ENCODE measurements at regions not wholly inside any gene's neighbourhood (a gene's known extent, or its start where the extent isn't known, plus 50 kb on each side); places are given as distances from the start of the nearest gene placed in this dataset.

GRCh38 chr6:169324086-169324485 is 70.4 kb upstream of the THBS2 start:
- TF ChIP-seq POLR2AphosphoS5 (IDR thresholded peaks at IDR 0.05) (no peak), CTCF (IDR thresholded peaks at IDR 0.05) (no peak), POLR2A (IDR thresholded peaks at IDR 0.05) (no peak)
- Histone ChIP-seq H3K4me1 (no peaks in the 10 kb centered on the region), H3K9me3 (no peaks in the 10 kb centered on the region), H3K4me3 (no peak overlapping the region), H3K27ac (no peak overlapping the region), H3K36me3 (no peaks in the 10 kb centered on the region), H3K27me3 (no peaks in the 10 kb centered on the region)
- no peak for DNase-seq (ENCODE audit: low spot score in 2 of 2)
- intact Hi-C loops (cut with DNase I; ENCODE audit: low total_unique reads): no loop called here

GRCh38 chr6:169323221-169323620 is 69.6 kb upstream of the THBS2 start:
- no peak overlapping the region for H3K27ac ChIP-seq
- H3K27me3 ChIP-seq: no peaks in the 10 kb centered on the region
- H3K4me3 ChIP-seq: no peak overlapping the region
- no peaks in the 10 kb centered on the region for H3K36me3 ChIP-seq
- H3K4me1 ChIP-seq: no peaks in the 10 kb centered on the region
- intact Hi-C loops (cut with DNase I; ENCODE audit: low total_unique reads): no loop called here
- TF ChIP-seq POLR2A (IDR thresholded peaks at IDR 0.05) (no peak), CTCF (IDR thresholded peaks at IDR 0.05) (no peak), POLR2AphosphoS5 (IDR thresholded peaks at IDR 0.05) (no peak)
- H3K9me3 ChIP-seq: no peaks in the 10 kb centered on the region
- no peak for DNase-seq (ENCODE audit: low spot score in 2 of 2)

- Histone ChIP-seq H3K27me3 (no peaks in the 10 kb centered on the region), H3K27ac (no peak overlapping the region), H3K36me3 (no peaks in the 10 kb centered on the region), H3K4me1 (no peaks in the 10 kb centered on the region), H3K9me3 (no peaks in the 10 kb centered on the region), H3K4me3 (no peak overlapping the region)
- TF ChIP-seq POLR2A (IDR thresholded peaks at IDR 0.05) (no peak), POLR2AphosphoS5 (IDR thresholded peaks at IDR 0.05) (no peak), CTCF (IDR thresholded peaks at IDR 0.05) (no peak)
- intact Hi-C loops (cut with DNase I; ENCODE audit: low total_unique reads): no loop called here
- DNase-seq (ENCODE audit: low spot score in 2 of 2): no peak
Measured at GRCh38 chr6:169321546-169321945, 67.9 kb upstream of the THBS2 start.

- intact Hi-C loops (cut with DNase I; ENCODE audit: low total_unique reads): no loop called here
- Histone ChIP-seq H3K27ac (no peak overlapping the region), H3K9me3 (no peaks in the 10 kb centered on the region), H3K4me1 (no peaks in the 10 kb centered on the region), H3K27me3 (no peaks in the 10 kb centered on the region), H3K36me3 (no peaks in the 10 kb centered on the region), H3K4me3 (no peak overlapping the region)
- TF ChIP-seq POLR2A (IDR thresholded peaks at IDR 0.05): no peak
- TF ChIP-seq CTCF (IDR thresholded peaks at IDR 0.05): no peak
- no peak for TF ChIP-seq POLR2AphosphoS5 (IDR thresholded peaks at IDR 0.05)
- no peak for DNase-seq (ENCODE audit: low spot score in 2 of 2)
Measured at GRCh38 chr6:169320013-169320412, 66.4 kb upstream of the THBS2 start.

- intact Hi-C loops (cut with DNase I; ENCODE audit: low total_unique reads): no loop called here
Measured at GRCh38 chr6:169317441-169318202, 64.0 kb upstream of the THBS2 start.

More at GRCh38 chr6:169317441-169318202, 64.0 kb upstream of the THBS2 start:
- H3K4me3 ChIP-seq: no peak overlapping the region
- DNase-seq (ENCODE audit: low spot score in 2 of 2): no peak
- H3K4me1 ChIP-seq: no peaks in the 10 kb centered on the region
- no peaks in the 10 kb centered on the region for H3K27me3 ChIP-seq
- TF ChIP-seq CTCF (IDR thresholded peaks at IDR 0.05) (no peak), POLR2A (IDR thresholded peaks at IDR 0.05) (no peak), POLR2AphosphoS5 (IDR thresholded peaks at IDR 0.05) (no peak)
- no peaks in the 10 kb centered on the region for H3K9me3 ChIP-seq
- no peak overlapping the region for H3K27ac ChIP-seq
- no peaks in the 10 kb centered on the region for H3K36me3 ChIP-seq
